A549 (cell line): ENCODE measurements at regions not wholly inside any gene's neighbourhood (a gene's known extent, or its start where the extent isn't known, plus 50 kb on each side); places are given as distances from the start of the nearest gene placed in this dataset.

ENCODE experiments used
- ATAC-seq, 2 experiments: fragments of 200-7000 bp in 1 of 2; fragments of >200 bp in 1 of 2; cut with Nextera tagmentation in 1 of 2; cut with Tn5 transposase in 1 of 2; 3 replicates each; pipeline versions ENCODE4 v1.8.0 to v1.9.1; 2018 to 2020; ENCODE audit warnings: mild to moderate bottlenecking in 1 of 2, moderate library complexity in 1 of 2
- CTCF ChIA-PET: fragments of 300-600 bp; sonication (Branson Sonifier 250); formaldehyde crosslinking; extraction: SDS; loops from one replicate; lab custom pipeline; 2021; ENCODE audit warnings: antibody characterized with exemption, inconsistent platforms; lab: Yijun Ruan, JAX
- POLR2A ChIA-PET: fragments of 350-600 bp; formaldehyde crosslinking; extraction: SDS; loops from one replicate; lab custom pipeline; 2021; ENCODE audit warnings: antibody characterized with exemption, inconsistent platforms; lab: Yijun Ruan, JAX
- DNase-seq, 2 experiments: peaks; one replicate each; pipeline versions ENCODE4 v3.0.0 to v3.0.0-alpha.2; 2011 to 2016; ENCODE audit warnings: low read depth in 1 of 2, low spot score in 1 of 2
- FAIRE-seq: peaks from 2 replicates; lab custom pipeline; 2011; peaks lifted over from hg19 to GRCh38; lab: Jason Lieb, UNC
- H3K27ac ChIP-seq, 2 experiments: fragments of >200 bp; sonication (Bioruptor Twin); formaldehyde crosslinking; 3 replicates each; pipeline ENCODE4 v1.5.1; 2016 to 2017
- H3K4me1 ChIP-seq: fragments of >200 bp; sonication (Bioruptor Twin); formaldehyde crosslinking; 3 replicates; pipeline ENCODE4 v1.6.1; 2016
- H3K4me2 ChIP-seq: fragments of >200 bp; sonication (Bioruptor Twin); formaldehyde crosslinking; 3 replicates; pipeline ENCODE4 v1.6.1; 2016
- H3K4me3 ChIP-seq: fragments of >200 bp; sonication (Bioruptor Twin); formaldehyde crosslinking; 3 replicates; pipeline ENCODE4 v1.5.1; 2016
- H3K9me3 ChIP-seq: fragments of >200 bp; sonication (Bioruptor Twin); formaldehyde crosslinking; 3 replicates; pipeline ENCODE4 v1.6.1; 2016
- EHF ChIP-seq: fragments of 250-450 bp; sonication (Bioruptor Pico); IDR thresholded peaks from 2 replicates; pipeline ENCODE4 v1.5.0; 2020; ENCODE audit warnings: mild to moderate bottlenecking
- EHMT2 ChIP-seq: fragments of 200-600 bp; sonication (generic); IDR thresholded peaks from 2 replicates; pipeline ENCODE4 v1.6.1; 2016; ENCODE audit warnings: antibody characterized with exemption, low read depth, mild to moderate bottlenecking, moderate library complexity
- ESRRA ChIP-seq: fragments of 150-350 bp; IDR thresholded peaks from 2 replicates; pipeline ENCODE4 v1.6.1; 2014; ENCODE audit warnings: mild to moderate bottlenecking, low read length, borderline replicate concordance
- FOSL2 ChIP-seq, 2 experiments: fragments of 450-650 bp in 1 of 2; fragments of >200 bp in 1 of 2; sonication (Bioruptor Twin) in 1 of 2; formaldehyde crosslinking; IDR thresholded peaks; 2 replicates each; pipeline versions ENCODE4 v1.5.0 to v1.6.1; 2016 to 2020; ENCODE audit warnings: mild to moderate bottlenecking in 1 of 2, moderate library complexity in 1 of 2
- FOXS1 ChIP-seq: fragments of 250-450 bp; sonication (Bioruptor Pico); IDR thresholded peaks from 2 replicates; pipeline ENCODE4 v1.5.0; 2020; ENCODE audit warnings: mild to moderate bottlenecking, moderate library complexity
- HDAC2 ChIP-seq: fragments of 200-600 bp; sonication (generic); IDR thresholded peaks from 2 replicates; pipeline ENCODE4 v1.6.1; 2016
- HOXB13 ChIP-seq: fragments of 250-450 bp; sonication (Bioruptor Pico); IDR thresholded peaks from 2 replicates; pipeline ENCODE4 v1.5.0; 2020; ENCODE audit warnings: low read depth, mild to moderate bottlenecking, moderate library complexity
- HOXB5 ChIP-seq: fragments of 250-450 bp; sonication (Bioruptor Pico); IDR thresholded peaks from 2 replicates; pipeline ENCODE4 v1.5.0; 2020; ENCODE audit warnings: mild to moderate bottlenecking, moderate library complexity
- JUN ChIP-seq, 2 experiments: fragments of >200 bp; sonication (Bioruptor Twin); formaldehyde crosslinking; IDR thresholded peaks; 2 replicates in 1 of 2; 3 replicates in 1 of 2; pipeline ENCODE4 v1.6.1; 2016 to 2017
- MAZ ChIP-seq: fragments of 150-350 bp; IDR thresholded peaks from 2 replicates; pipeline ENCODE4 v1.6.1; 2014; ENCODE audit warnings: antibody characterized with exemption, low read depth, low read length, borderline replicate concordance
- MYC ChIP-seq: IDR thresholded peaks from 2 replicates; pipeline ENCODE4 v1.6.1; 2012; ENCODE audit warnings: mild to moderate bottlenecking, inconsistent platforms, low read length, improper control_type of control experiment, borderline replicate concordance
- NFE2L2 ChIP-seq: fragments of 150-350 bp; conservative IDR thresholded peaks from 2 replicates; pipeline ENCODE4 v1.6.1; 2014; ENCODE audit warnings: low read length
- NPAS2 ChIP-seq: fragments of 250-450 bp; sonication (Bioruptor Pico); IDR thresholded peaks from 2 replicates; pipeline ENCODE4 v1.8.0; 2022; ENCODE audit warnings: mild to moderate bottlenecking, moderate library complexity, borderline replicate concordance
- POLR2A ChIP-seq: IDR thresholded peaks from 2 replicates; pipeline ENCODE4 v1.6.1; 2012; ENCODE audit warnings: mild to moderate bottlenecking, low read length
- POLR2AphosphoS2 ChIP-seq: conservative IDR thresholded peaks from 2 replicates; pipeline ENCODE4 v1.6.1; 2012; ENCODE audit warnings: low read length, improper control_type of control experiment, inconsistent platforms
- RAD21 ChIP-seq, 2 experiments: fragments of >200 bp in 1 of 2; sonication (Bioruptor Twin) in 1 of 2; formaldehyde crosslinking in 1 of 2; IDR thresholded peaks in 1 of 2; conservative IDR thresholded peaks in 1 of 2; 2 replicates in 1 of 2; 3 replicates in 1 of 2; pipeline ENCODE4 v1.6.1; 2012 to 2018; ENCODE audit warnings: inconsistent platforms in 1 of 2
- RFX5 ChIP-seq: fragments of 450-650 bp; IDR thresholded peaks from 2 replicates; pipeline ENCODE4 v1.7.1; 2014; ENCODE audit warnings: antibody characterized with exemption, mild to moderate bottlenecking, moderate library complexity
- SREBF2 ChIP-seq: fragments of 450-650 bp; IDR thresholded peaks from 2 replicates; pipeline ENCODE4 v1.6.1; 2014; ENCODE audit warnings: mild to moderate bottlenecking, moderate library complexity
- ZC3H11A ChIP-seq: fragments of 450-650 bp; IDR thresholded peaks from 2 replicates; pipeline ENCODE4 v1.6.1; 2014; ENCODE audit warnings: antibody characterized with exemption, mild to moderate bottlenecking
- ZNF302 ChIP-seq: fragments of 250-450 bp; sonication (Bioruptor Pico); IDR thresholded peaks from 2 replicates; pipeline ENCODE4 v1.9.0; 2021; ENCODE audit warnings: inconsistent platforms, mild to moderate bottlenecking, moderate library complexity
- WGBS: methylation state at CpG from one replicate; pipeline ENCODE4 v1.1.6; 2017; ENCODE audit errors: missing lambda C conversion rate; 5-methylcytosine and 5-hydroxymethylcytosine counted together
- TF ChIP-seq, protein P1 (sequence below): IDR thresholded peaks from 2 replicates; pipeline ENCODE4 v1.6.1; 2012
- TF ChIP-seq, protein P2 (sequence below): fragments of >200 bp; sonication (Bioruptor Twin); formaldehyde crosslinking; IDR thresholded peaks from 3 replicates; pipeline ENCODE4 v1.5.1; 2016
- TF ChIP-seq, protein P3 (sequence below): fragments of 450-650 bp; IDR thresholded peaks from 2 replicates; pipeline ENCODE4 v1.6.1; 2014; ENCODE audit warnings: antibody characterized with exemption
- TF ChIP-seq, protein P4 (sequence below): fragments of 250-450 bp; sonication (Bioruptor Pico); IDR thresholded peaks from 2 replicates; pipeline ENCODE4 v1.5.0; 2021; ENCODE audit warnings: mild to moderate bottlenecking, moderate library complexity, borderline replicate concordance

DNA sequence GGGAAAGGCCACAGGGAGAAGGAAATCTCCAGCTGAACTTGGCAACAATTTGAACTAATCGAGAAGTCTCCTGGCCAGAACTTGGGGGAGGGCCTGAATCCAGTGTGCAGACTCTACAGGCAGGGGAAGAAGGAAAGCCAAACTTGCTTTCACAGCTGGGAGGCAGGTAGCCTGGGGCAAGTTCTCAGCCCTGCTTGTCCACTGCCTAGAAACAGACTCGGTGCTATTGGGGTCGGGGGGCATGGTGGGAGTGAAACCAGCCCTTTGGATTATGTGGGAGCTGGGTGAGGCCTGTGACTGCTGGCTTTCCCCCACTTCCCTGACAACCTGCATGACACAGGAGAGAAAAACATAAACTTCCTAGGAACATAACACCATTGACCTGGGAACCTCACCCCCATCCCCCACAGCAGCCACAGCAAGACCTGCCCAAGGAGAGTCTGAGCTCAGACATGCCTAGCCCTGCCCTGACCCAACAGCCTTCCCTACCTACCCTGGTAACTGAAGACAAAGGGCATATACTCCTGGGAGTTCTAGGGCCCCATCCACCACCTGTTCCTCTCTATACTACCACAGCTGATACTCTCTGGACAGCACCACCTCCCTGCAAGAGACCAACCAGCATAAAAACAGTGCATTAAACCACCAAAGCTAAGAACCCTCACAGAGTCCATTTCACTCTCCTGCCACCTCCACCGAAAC lies 103.7 kb upstream of the MNS1 start:
- no peak for DNase-seq
- WGBS = 11% methylated on average over 4 of the region's 4 CpGs
- ChIA-PET POLR2A (no interaction called here), CTCF (no interaction called here)
- Histone ChIP-seq H3K4me3 (no peak overlapping the region), H3K4me2 (no peak overlapping the region), H3K4me1 (no peaks in the 10 kb centered on the region), H3K27ac (no peak overlapping the region), H3K9me3 (no peaks in the 10 kb centered on the region)
- FAIRE-seq = no peak
- ATAC-seq = no peak
- TF ChIP-seq POLR2A = no peak
- TF ChIP-seq, protein P1, sequence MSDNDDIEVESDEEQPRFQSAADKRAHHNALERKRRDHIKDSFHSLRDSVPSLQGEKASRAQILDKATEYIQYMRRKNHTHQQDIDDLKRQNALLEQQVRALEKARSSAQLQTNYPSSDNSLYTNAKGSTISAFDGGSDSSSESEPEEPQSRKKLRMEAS = no peak
- TF ChIP-seq, protein P2, sequence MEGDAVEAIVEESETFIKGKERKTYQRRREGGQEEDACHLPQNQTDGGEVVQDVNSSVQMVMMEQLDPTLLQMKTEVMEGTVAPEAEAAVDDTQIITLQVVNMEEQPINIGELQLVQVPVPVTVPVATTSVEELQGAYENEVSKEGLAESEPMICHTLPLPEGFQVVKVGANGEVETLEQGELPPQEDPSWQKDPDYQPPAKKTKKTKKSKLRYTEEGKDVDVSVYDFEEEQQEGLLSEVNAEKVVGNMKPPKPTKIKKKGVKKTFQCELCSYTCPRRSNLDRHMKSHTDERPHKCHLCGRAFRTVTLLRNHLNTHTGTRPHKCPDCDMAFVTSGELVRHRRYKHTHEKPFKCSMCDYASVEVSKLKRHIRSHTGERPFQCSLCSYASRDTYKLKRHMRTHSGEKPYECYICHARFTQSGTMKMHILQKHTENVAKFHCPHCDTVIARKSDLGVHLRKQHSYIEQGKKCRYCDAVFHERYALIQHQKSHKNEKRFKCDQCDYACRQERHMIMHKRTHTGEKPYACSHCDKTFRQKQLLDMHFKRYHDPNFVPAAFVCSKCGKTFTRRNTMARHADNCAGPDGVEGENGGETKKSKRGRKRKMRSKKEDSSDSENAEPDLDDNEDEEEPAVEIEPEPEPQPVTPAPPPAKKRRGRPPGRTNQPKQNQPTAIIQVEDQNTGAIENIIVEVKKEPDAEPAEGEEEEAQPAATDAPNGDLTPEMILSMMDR = no peak
- no peak for TF ChIP-seq RFX5
- TF ChIP-seq EHF = no peak
- TF ChIP-seq JUN (IDR thresholded peaks at IDR 0.05) = no peak
- TF ChIP-seq NFE2L2 = no peak
- TF ChIP-seq ESRRA = no peak
- TF ChIP-seq HDAC2 = no peak
- TF ChIP-seq ZNF302 (CRISPR knock-in tag) = no peak

DNA sequence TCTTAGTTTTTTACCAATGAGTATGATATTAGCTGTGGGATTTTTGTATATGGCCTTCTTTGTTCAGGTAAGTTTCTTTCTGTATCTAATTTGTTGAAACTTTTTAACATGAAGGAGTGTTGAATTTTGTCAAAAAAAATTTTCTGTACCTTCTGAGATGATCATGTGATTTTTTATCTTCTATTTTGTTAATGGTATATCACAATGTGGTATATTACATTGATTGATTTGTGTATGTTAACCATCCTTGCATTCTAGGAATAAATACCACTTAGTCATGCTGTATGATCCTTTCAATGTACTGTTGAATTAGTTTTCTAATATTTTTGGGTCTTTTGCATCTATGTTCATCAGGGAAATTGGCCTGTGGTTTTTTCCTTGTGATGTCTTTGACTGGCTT lies 92.5 kb upstream of the MNS1 start:
- Histone ChIP-seq H3K4me3 (no peak overlapping the region), H3K4me1 (no peaks in the 10 kb centered on the region), H3K27ac (no peak overlapping the region), H3K9me3 (peaks cover 9% of the 10 kb centered on the region; the same call in 1 of the 3 replicates), H3K4me2 (no peak overlapping the region)
- POLR2A ChIA-PET = no interaction called here
- CTCF ChIA-PET = no interaction called here
- peak; percentile 73 for FAIRE-seq
- TF ChIP-seq, protein P3, sequence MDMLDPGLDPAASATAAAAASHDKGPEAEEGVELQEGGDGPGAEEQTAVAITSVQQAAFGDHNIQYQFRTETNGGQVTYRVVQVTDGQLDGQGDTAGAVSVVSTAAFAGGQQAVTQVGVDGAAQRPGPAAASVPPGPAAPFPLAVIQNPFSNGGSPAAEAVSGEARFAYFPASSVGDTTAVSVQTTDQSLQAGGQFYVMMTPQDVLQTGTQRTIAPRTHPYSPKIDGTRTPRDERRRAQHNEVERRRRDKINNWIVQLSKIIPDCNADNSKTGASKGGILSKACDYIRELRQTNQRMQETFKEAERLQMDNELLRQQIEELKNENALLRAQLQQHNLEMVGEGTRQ = peak; percentile 31; the same call in 1 of the 2 replicates
- no peak for TF ChIP-seq EHF
- no peak for DNase-seq
- ATAC-seq = no peak

DNA sequence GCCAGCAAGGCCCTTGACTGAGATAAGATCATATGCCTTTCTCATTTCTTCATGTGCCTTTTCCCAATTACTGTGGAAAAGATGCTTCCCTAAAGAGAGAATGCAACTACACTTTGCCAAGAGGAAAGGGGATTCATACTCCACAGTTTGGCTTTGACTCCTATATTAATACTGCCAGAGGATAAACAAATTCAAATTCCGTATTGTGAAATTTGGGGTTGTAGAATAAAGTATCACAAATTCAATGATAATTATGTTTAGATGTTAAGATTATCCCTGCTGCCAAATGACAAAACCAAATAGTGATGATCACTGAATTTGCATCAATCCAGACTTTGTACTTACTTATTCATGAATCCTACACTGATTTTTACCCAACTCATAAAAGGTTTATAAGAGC lies 88.5 kb upstream of the MNS1 start:
- DNase-seq = no peak
- ChIA-PET POLR2A (no interaction called here), CTCF (no interaction called here)
- WGBS = 18% methylated on average over 1 of the region's 1 CpG
- TF ChIP-seq EHMT2 = no peak
- no peak for TF ChIP-seq ZC3H11A
- TF ChIP-seq RFX5 = no peak
- TF ChIP-seq NPAS2 (CRISPR knock-in tag) = no peak
- TF ChIP-seq HOXB13 (CRISPR knock-in tag) = no peak
- TF ChIP-seq MYC = no peak
- TF ChIP-seq, all 56 proteins: peak for 0
- ATAC-seq = no peak
- no peak overlapping the region for H3K4me3 ChIP-seq
- FAIRE-seq = no peak
- H3K27ac ChIP-seq = no peak overlapping the region
- no peaks in the 10 kb centered on the region; the same call in 1 of the 3 replicates for H3K9me3 ChIP-seq
- H3K4me2 ChIP-seq = no peak overlapping the region
- H3K4me1 ChIP-seq = no peaks in the 10 kb centered on the region

DNA sequence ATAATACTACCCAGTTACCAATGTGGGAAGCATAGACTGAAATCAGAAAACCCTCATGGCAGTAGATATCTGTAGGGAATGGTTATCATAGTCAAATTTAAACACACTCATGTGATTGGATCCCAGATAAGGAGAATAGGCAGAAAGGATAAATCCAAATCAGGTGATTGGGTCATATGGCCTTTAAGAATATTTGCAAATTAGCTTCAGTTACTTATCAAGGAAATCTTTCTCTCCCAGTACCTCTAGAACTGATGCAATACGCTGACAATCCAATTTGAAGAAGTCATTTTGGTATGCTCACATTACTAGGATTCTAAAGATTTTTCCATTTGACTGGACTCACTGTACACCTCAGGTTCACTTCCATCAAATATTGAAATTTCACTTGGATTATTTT lies 87.7 kb upstream of the MNS1 start:
- H3K27ac ChIP-seq = no peak overlapping the region
- no peak overlapping the region for H3K4me3 ChIP-seq
- H3K9me3 ChIP-seq = no peaks in the 10 kb centered on the region; the same call in 1 of the 3 replicates
- H3K4me1 ChIP-seq = no peaks in the 10 kb centered on the region
- ATAC-seq (no peak), FAIRE-seq (no peak), DNase-seq (no peak)
- ChIA-PET POLR2A (no interaction called here), CTCF (no interaction called here)
- WGBS = 4% methylated on average over 1 of the region's 1 CpG
- H3K4me2 ChIP-seq = no peak overlapping the region
- no peak for TF ChIP-seq HOXB5
- TF ChIP-seq, protein P2 = no peak
- TF ChIP-seq SREBF2 = no peak
- no peak for TF ChIP-seq FOXS1
- TF ChIP-seq POLR2AphosphoS2 = no peak
- TF ChIP-seq NFE2L2 = no peak
- TF ChIP-seq, protein P4, sequence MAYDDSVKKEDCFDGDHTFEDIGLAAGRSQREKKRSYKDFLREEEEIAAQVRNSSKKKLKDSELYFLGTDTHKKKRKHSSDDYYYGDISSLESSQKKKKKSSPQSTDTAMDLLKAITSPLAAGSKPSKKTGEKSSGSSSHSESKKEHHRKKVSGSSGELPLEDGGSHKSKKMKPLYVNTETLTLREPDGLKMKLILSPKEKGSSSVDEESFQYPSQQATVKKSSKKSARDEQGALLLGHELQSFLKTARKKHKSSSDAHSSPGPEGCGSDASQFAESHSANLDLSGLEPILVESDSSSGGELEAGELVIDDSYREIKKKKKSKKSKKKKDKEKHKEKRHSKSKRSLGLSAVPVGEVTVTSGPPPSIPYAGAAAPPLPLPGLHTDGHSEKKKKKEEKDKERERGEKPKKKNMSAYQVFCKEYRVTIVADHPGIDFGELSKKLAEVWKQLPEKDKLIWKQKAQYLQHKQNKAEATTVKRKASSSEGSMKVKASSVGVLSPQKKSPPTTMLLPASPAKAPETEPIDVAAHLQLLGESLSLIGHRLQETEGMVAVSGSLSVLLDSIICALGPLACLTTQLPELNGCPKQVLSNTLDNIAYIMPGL (CRISPR knock-in tag) = no peak
- no peak for TF ChIP-seq RAD21 (conservative IDR thresholded peaks at IDR 0.05 in 1 of 2, IDR thresholded peaks at IDR 0.05 in 1 of 2)
- TF ChIP-seq FOSL2 (IDR thresholded peaks at IDR 0.05) = no peak
- no peak for TF ChIP-seq FOSL2 (CRISPR knock-in tag; IDR thresholded peaks at IDR 0.05)
- no peak for TF ChIP-seq RFX5
- TF ChIP-seq MAZ = no peak
